GM12878 (cell line): ENCODE measurements at regions not wholly inside any gene's neighbourhood (a gene's known extent, or its start where the extent isn't known, plus 50 kb on each side); places are given as distances from the start of the nearest gene placed in this dataset.
A peak's percentile ranks its signal among the peaks of the same experiment; 100 is the strongest.

ENCODE experiments used
- ATAC-seq: fragments of 200-7000 bp; cut with Tn5 transposase; 3 replicates; pipeline ENCODE4 v1.9.1; 2020; ENCODE audit warnings: mild to moderate bottlenecking, moderate library complexity
- BruUV-seq: library from RNA; stranded (reverse); fragments of 400-500 nt; replicated peaks from 2 replicates; lab custom pipeline; 2021; lab: Mats Ljungman, UMichigan
- CTCF ChIA-PET: fragments of 300-600 bp; sonication (Branson Sonifier 250); formaldehyde crosslinking; extraction: SDS; loops from one replicate; lab custom pipeline; 2021; ENCODE audit warnings: inconsistent platforms; lab: Yijun Ruan, JAX
- POLR2A ChIA-PET: fragments of 350-600 bp; formaldehyde crosslinking; extraction: SDS; loops from one replicate; lab custom pipeline; 2021; ENCODE audit warnings: inconsistent platforms; lab: Charles Lee
- RAD21 ChIA-PET: fragments of 300-600 bp; sonication (Branson Sonifier 250); formaldehyde crosslinking; loops from one replicate; lab custom pipeline; 2023; ENCODE audit warnings: antibody characterized with exemption; ENCODE audit not compliant: unreplicated experiment; lab: Charles Lee
- SMC1A ChIA-PET: fragments of 300-600 bp; sonication (Branson Sonifier 250); formaldehyde crosslinking; loops from one replicate; lab custom pipeline; 2023; ENCODE audit not compliant: unreplicated experiment, uncharacterized antibody; lab: Charles Lee
- DNase-seq: peaks from one replicate; pipeline ENCODE4 v3.0.0-alpha.2; 2011; ENCODE audit warnings: low read depth, low spot score
- FAIRE-seq: peaks from 3 replicates; lab custom pipeline; 2011; peaks lifted over from hg19 to GRCh38; lab: Jason Lieb, UNC
- H2AFZ ChIP-seq: 2 replicates; pipeline ENCODE4 v1.6.0; 2011; ENCODE audit warnings: low read depth, low read length, control low read depth; ENCODE audit not compliant: control insufficient read depth
- H3K27ac ChIP-seq: 2 replicates; pipeline ENCODE4 v1.5.1; 2011; ENCODE audit warnings: control low read depth; ENCODE audit not compliant: control insufficient read depth, insufficient read depth
- H3K27me3 ChIP-seq, 2 experiments: replicated peaks in 1 of 2; 2 replicates each; pipeline versions ENCODE4 v1.6.0 to v1.6.1; 2011; ENCODE audit warnings: low read length in 1 of 2; ENCODE audit not compliant: control insufficient read depth in 2 of 2, insufficient read depth in 2 of 2
- H3K36me3 ChIP-seq, 2 experiments: 2 replicates each; pipeline ENCODE4 v1.5.1; 2011; ENCODE audit warnings: low read length in 1 of 2; ENCODE audit not compliant: control insufficient read depth in 2 of 2, insufficient read depth in 2 of 2
- H3K4me1 ChIP-seq: 2 replicates; pipeline ENCODE4 v1.6.1; 2011; ENCODE audit warnings: mild to moderate bottlenecking, low read length, moderate library complexity, mixed read lengths; ENCODE audit not compliant: control insufficient read depth, insufficient read depth
- H3K4me2 ChIP-seq: 2 replicates; pipeline ENCODE4 v1.6.0; 2011; ENCODE audit warnings: control low read depth; ENCODE audit not compliant: control insufficient read depth, insufficient read depth
- H3K4me3 ChIP-seq: fragments of 200-600 bp; sonication (generic); 2 replicates; pipeline ENCODE4 v1.5.1; 2016
- H3K79me2 ChIP-seq: 2 replicates; pipeline ENCODE4 v1.6.0; 2011; ENCODE audit warnings: low read length; ENCODE audit not compliant: control insufficient read depth, insufficient read depth
- H3K9ac ChIP-seq: 2 replicates; pipeline ENCODE4 v1.8.0; 2011; ENCODE audit warnings: low read length, control low read depth, mixed read lengths; ENCODE audit not compliant: control insufficient read depth, insufficient read depth
- H3K9me3 ChIP-seq: replicated peaks from 3 replicates; pipeline ENCODE4 v1.5.1; 2011; ENCODE audit warnings: mild to moderate bottlenecking, low read length; ENCODE audit not compliant: control insufficient read depth, insufficient read depth
- H4K20me1 ChIP-seq: 2 replicates; pipeline ENCODE4 v1.6.0; 2011; ENCODE audit not compliant: control insufficient read depth, insufficient read depth
- CBX3 ChIP-seq: fragments of 200-600 bp; sonication (generic); IDR thresholded peaks from 2 replicates; pipeline ENCODE4 v1.6.1; 2016; ENCODE audit warnings: low read depth, borderline replicate concordance
- CEBPB ChIP-seq, 2 experiments: fragments of 150-350 bp in 1 of 2; IDR thresholded peaks; 2 replicates each; pipeline ENCODE4 v1.6.1; 2012 to 2014; ENCODE audit warnings: low read depth in 2 of 2, low read length in 2 of 2, borderline replicate concordance in 1 of 2, inconsistent platforms in 1 of 2
- IKZF1 ChIP-seq: fragments of 450-650 bp; conservative IDR thresholded peaks from 2 replicates; pipeline ENCODE4 v1.6.1; 2017; ENCODE audit warnings: antibody characterized with exemption, mild to moderate bottlenecking
- JUNB ChIP-seq: IDR thresholded peaks from 2 replicates; pipeline ENCODE4 v1.6.1; 2016; ENCODE audit warnings: antibody characterized with exemption, mild to moderate bottlenecking
- MYC ChIP-seq: IDR thresholded peaks from 2 replicates; pipeline ENCODE4 v1.6.1; 2011; ENCODE audit warnings: mild to moderate bottlenecking, low read length, moderate library complexity, inconsistent platforms; ENCODE audit not compliant: insufficient read depth, insufficient replicate concordance, insufficient read length, severe bottlenecking
- RFX5 ChIP-seq: IDR thresholded peaks from 2 replicates; pipeline ENCODE4 v1.6.1; 2011; ENCODE audit warnings: low read depth, low read length, improper control_type of control experiment
- RUNX3 ChIP-seq: IDR thresholded peaks from 2 replicates; pipeline ENCODE4 v1.6.1; 2012; ENCODE audit warnings: low read length, inconsistent platforms
- SP1 ChIP-seq: IDR thresholded peaks from one replicate; pipeline ENCODE4 v1.6.1; 2011; ENCODE audit warnings: low read depth, low read length
- ZNF384 ChIP-seq: IDR thresholded peaks from 2 replicates; pipeline ENCODE4 v1.6.1; 2012; ENCODE audit warnings: low read depth, mild to moderate bottlenecking, low read length, improper control_type of control experiment, borderline replicate concordance
- WGBS: methylation state at CpG from one replicate; pipeline ENCODE4 v1.1.6; 2016; ENCODE audit warnings: low lambda C conversion rate; ENCODE audit not compliant: insufficient replicate concordance, insufficient coverage; ENCODE audit errors: missing lambda C conversion rate; 5-methylcytosine and 5-hydroxymethylcytosine counted together
- in situ Hi-C: fragments of 300-500 bp; cut with MboI; formaldehyde crosslinking; loops from 9 replicates; pipeline ENCODE4 v1.14.3; 2018; ENCODE audit warnings: mixed read lengths
- intact Hi-C: fragments of 100-400 bp; cut with micrococcal nuclease; formaldehyde crosslinking; loops from one replicate; pipeline ENCODE4 v1.14.2; 2022; ENCODE audit not compliant: unreplicated experiment

- CTCF ChIA-PET: no interaction called here
- no peaks in the 10 kb centered on the region for H3K4me1 ChIP-seq
- no TSS peak for BruUV-seq
- TF ChIP-seq RFX5 (0 out of 2 replicates have a peak, but pooled peaks have one; percentile 40), CBX3 (no peak), RUNX3 (no peak)
- TF ChIP-seq, all 136 proteins: peak for 1
- H3K36me3 ChIP-seq: no peaks in the 10 kb centered on the region
- no peaks in the 10 kb centered on the region for H3K9me3 ChIP-seq
- DNase-seq (no peak), FAIRE-seq (no peak), ATAC-seq (peak; percentile 62)
- ChIA-PET SMC1A (interaction anchor here (2.0 kb wide), 1 partner anchor 25 kb away, joined by 4 read pairs; no protein-coding TSS in a partner anchor), POLR2A (interaction anchor here (0.5 kb wide), 1 partner anchor 59 kb away, joined by 3 read pairs; no protein-coding TSS in a partner anchor), RAD21 (interaction anchor here (0.6 kb wide), 1 partner anchor 777 kb away, joined by 3 read pairs; no protein-coding TSS in a partner anchor)
- H3K27ac ChIP-seq: no peak overlapping the region
- 31% methylated on average over 5 of the region's 5 CpGs for WGBS
- in situ Hi-C loops (no loop called here), intact Hi-C loops (no loop called here)
- no peak overlapping the region for H3K4me2 ChIP-seq
- H3K9ac ChIP-seq: no peak overlapping the region
- no peak overlapping the region for H2AFZ ChIP-seq
- no peaks in the 10 kb centered on the region; a peak in 1 of 4 replicates for H3K27me3 ChIP-seq
- no peaks in the 10 kb centered on the region for H4K20me1 ChIP-seq
- H3K79me2 ChIP-seq: no peaks in the 10 kb centered on the region
- H3K4me3 ChIP-seq: no peak overlapping the region
Observed at GRCh38 chr3:177827511-177828207, 630.4 kb upstream of the TBL1XR1 start.

- Histone ChIP-seq H3K27ac (no peak overlapping the region), H4K20me1 (no peaks in the 10 kb centered on the region), H3K4me1 (no peaks in the 10 kb centered on the region), H3K36me3 (no peaks in the 10 kb centered on the region), H3K4me3 (no peak overlapping the region), H2AFZ (no peak overlapping the region), H3K4me2 (no peak overlapping the region), H3K27me3 (no peaks in the 10 kb centered on the region; a peak in 1 of 4 replicates), H3K9ac (no peak overlapping the region), H3K9me3 (no peaks in the 10 kb centered on the region), H3K79me2 (no peaks in the 10 kb centered on the region)
- no peak for DNase-seq
- ChIA-PET RAD21 (no interaction called here), POLR2A (no interaction called here), SMC1A (no interaction called here), CTCF (no interaction called here)
- no peak for ATAC-seq
- BruUV-seq: no TSS peak
- no peak for FAIRE-seq
- TF ChIP-seq IKZF1 (no peak), SP1 (no peak), RUNX3 (no peak), ZNF384 (no peak), JUNB (no peak), MYC (no peak), CEBPB (IDR thresholded peaks at IDR 0.05; ENCODE audit: borderline replicate concordance in 1 of 2, low read depth in 2 of 2, low read length in 2 of 2) (no peak)
- in situ Hi-C loops (no loop called here), intact Hi-C loops (no loop called here)
- 14% methylated on average over 1 of the region's 1 CpG for WGBS
Observed at GRCh38 chr3:177828208-177828565, 630.9 kb upstream of the TBL1XR1 start.
